ENCODE measurements at regions not wholly inside any gene's neighbourhood (a gene's known extent, or its start where the extent isn't known, plus 50 kb on each side); places are given as distances from the start of the nearest gene placed in this dataset.

GRCh38 chr4:26010304-26010703 is 96.3 kb downstream of the SMIM20 start:
- TF ChIP-seq CTCF (IDR thresholded peaks at IDR 0.05): no peak
- no peak for TF ChIP-seq POLR2A (IDR thresholded peaks at IDR 0.05)

Data from heart left ventricle (tissue), 13 donors.